ENCODE measurements at regions not wholly inside any gene's neighbourhood (a gene's known extent, or its start where the extent isn't known, plus 50 kb on each side); places are given as distances from the start of the nearest gene placed in this dataset.

DNA sequence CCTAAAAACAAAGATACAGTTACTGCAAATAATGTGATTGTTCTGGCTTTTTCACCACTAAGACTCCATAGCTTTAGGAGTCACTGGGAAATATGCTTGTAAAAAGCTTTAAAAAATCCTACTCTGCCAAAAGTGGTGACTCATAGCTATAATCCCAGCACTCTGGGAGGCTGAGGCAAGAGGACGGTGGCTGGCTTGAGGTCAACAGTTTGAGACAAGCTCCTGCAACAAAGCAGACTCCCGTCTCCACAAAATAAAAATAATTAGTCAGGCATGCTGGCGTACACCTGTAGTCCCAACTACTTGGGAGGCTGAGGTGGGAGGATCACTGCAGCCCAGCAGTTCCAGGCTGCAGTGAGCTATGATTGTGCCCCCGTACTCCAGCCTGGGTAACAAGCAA, 406.4 kb downstream of the HTR1A start:
- Mint-ChIP-seq H3K27ac (no peak overlapping the region), H3K27me3 (no peaks in the 10 kb centered on the region), H3K9me3 (no peaks in the 10 kb centered on the region), H3K4me3 (no peak overlapping the region), H3K36me3 (ENCODE audit: low read depth) (no peaks in the 10 kb centered on the region), H3K4me1 (ENCODE audit: low read depth) (no peaks in the 10 kb centered on the region)

DNA sequence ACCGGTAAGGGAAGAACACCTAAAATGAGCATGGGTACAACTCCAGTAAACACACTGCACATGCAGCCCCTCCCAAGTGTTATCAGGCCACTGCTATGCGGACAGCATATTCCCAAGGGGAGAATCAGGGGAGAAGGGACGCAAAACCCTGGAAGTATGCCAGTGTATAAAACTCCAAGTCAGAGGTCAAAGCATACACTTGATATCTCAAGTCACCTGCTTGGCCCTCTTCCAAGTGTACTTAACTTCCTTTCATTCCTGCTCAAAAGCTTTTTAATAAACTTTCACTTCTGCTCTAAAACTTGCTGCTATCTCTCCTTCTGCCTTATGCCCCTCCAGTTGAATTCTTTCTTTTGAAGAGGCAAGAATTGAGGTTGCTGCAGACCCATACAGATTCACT, 408.1 kb downstream of the HTR1A start:
- Mint-ChIP-seq H3K36me3 (ENCODE audit: low read depth) (no peaks in the 10 kb centered on the region), H3K27ac (no peak overlapping the region), H3K27me3 (no peaks in the 10 kb centered on the region)

DNA sequence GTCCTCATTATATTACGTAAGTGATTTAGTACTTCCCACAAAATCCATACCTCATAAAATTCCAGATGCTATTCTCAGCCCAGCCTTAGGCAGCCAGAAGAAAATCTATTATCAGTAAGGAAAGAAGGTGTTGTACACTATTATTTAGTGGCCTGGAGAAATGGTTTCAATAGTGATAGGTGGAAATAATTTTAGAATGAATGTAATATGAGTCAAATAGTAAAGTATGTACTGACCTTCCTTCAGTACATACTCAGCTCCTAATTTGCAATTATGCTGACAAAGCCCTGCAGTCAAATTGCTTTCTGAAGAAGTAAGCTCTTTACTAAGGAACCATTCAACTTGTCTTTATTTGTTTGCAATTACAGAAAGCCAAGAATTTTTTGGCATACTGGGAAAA, 409.2 kb downstream of the HTR1A start:
- Mint-ChIP-seq H3K4me1 (ENCODE audit: low read depth) (no peaks in the 10 kb centered on the region), H3K36me3 (ENCODE audit: low read depth) (no peaks in the 10 kb centered on the region), H3K4me3 (no peak overlapping the region), H3K27ac (no peak overlapping the region), H3K27me3 (no peaks in the 10 kb centered on the region), H3K9me3 (no peaks in the 10 kb centered on the region)

More for the DNA sequence above, 408.1 kb downstream of the HTR1A start:
- Mint-ChIP-seq H3K9me3 (no peaks in the 10 kb centered on the region), H3K4me3 (no peak overlapping the region), H3K4me1 (ENCODE audit: low read depth) (no peaks in the 10 kb centered on the region)

DNA sequence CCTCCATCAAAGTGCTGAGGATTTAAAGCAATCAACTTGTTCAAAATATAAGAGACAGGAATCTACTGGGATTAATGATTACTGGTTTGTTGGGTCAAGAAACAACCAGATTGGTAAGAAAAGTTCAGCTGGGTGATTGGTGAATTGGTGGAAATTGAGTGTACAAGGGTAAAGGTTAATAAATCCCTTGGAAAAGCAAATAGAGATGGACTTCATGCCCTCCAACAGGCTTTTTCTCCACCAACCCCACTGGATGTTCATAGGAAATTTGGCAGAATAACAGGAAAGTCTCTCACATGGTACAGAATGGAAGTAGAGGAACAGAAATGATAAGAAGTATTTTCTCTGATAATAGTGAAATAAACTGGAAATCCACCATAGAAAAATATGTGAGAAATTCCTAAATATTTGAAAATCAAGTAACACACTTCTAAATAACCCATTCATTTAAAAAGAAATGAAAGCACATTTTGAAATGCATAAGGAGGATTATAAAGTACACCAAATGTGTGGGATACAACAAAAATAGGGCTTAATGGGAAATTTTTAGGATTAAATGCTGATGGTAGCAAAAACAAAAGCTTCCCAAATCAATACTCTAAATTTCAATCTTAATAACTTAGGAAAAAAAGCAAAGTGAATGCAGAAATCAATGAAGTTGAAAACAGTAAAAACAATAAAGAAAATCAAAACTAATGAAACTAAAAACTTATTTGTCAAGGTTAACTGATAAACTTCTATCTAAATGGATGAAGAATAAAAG, 426.2 kb downstream of the HTR1A start:
- no peaks in the 10 kb centered on the region for H3K4me1 Mint-ChIP-seq (ENCODE audit: low read depth)
- H3K27ac Mint-ChIP-seq, result no peak overlapping the region
- H3K4me3 Mint-ChIP-seq, result no peak overlapping the region
- H3K27me3 Mint-ChIP-seq, result no peaks in the 10 kb centered on the region
- H3K9me3 Mint-ChIP-seq, result peaks cover 4% of the 10 kb centered on the region
- H3K36me3 Mint-ChIP-seq (ENCODE audit: low read depth), result no peaks in the 10 kb centered on the region

DNA sequence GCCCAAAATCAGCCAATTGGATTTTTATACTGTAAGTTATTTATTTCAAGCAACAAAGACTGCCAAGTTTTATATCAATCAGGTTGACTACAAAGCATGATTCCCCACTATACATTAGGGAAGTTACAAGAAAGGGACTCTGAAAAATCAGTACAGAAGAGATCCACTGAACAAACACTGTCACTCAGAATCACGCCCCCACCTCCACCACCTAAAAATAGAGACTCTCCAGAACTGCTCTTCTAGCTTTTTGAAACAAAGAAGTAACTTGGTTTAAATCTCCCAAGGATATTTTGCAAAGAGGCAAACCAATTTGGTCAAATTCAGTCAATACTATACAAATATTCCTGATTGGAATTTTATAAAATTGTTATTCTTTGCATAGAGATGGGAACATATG, 438.0 kb downstream of the HTR1A start:
- H3K4me3 Mint-ChIP-seq, result no peak overlapping the region
- no peaks in the 10 kb centered on the region for H3K4me1 Mint-ChIP-seq (ENCODE audit: low read depth)
- no peaks in the 10 kb centered on the region for H3K27me3 Mint-ChIP-seq
- H3K36me3 Mint-ChIP-seq (ENCODE audit: low read depth), result no peaks in the 10 kb centered on the region
- H3K9me3 Mint-ChIP-seq, result peaks cover 7% of the 10 kb centered on the region
- no peak overlapping the region for H3K27ac Mint-ChIP-seq

DNA sequence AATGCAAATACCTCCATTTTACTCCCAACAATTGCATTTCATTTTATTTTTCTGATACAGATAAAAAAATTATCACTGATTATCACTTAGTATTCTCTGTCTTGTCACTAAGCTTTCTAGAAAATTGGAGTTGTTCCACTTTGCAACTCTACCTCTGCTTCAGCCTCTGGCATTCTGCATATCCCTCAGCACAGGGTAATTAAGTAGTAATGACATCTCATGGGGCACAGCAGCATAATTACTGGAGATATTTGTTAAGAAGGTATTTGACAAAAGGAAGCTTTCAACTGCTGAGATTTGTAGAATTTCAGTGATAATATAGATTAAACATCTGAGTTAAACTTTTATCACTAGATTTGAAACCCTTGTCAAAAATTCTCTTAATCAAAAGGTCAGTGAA, 446.2 kb downstream of the HTR1A start:
- Mint-ChIP-seq H3K27me3 (no peaks in the 10 kb centered on the region), H3K4me1 (ENCODE audit: low read depth) (no peaks in the 10 kb centered on the region), H3K27ac (no peak overlapping the region), H3K36me3 (ENCODE audit: low read depth) (no peaks in the 10 kb centered on the region), H3K9me3 (peaks cover 10% of the 10 kb centered on the region), H3K4me3 (no peak overlapping the region)

DNA sequence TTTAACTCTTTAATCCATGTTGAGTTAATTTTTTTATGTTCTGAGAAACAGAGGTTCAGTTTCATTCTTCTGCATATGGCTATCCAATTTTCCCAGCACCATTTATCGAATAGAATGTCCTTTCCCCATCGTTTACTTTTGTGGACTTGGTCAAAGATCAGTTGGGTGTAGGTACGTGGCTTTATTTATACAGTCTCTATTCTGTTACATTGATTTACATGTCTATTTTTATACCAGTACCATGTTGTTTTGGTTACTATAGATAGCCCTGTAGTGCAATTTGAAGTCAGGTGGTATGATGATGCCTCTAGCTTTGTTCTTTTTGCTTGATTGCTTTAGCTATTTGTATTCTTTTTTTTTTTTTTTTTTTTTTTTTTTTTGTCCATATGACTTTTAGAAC, 462.0 kb downstream of the HTR1A start:
- Mint-ChIP-seq H3K9me3 (peaks cover 14% of the 10 kb centered on the region), H3K4me1 (ENCODE audit: low read depth) (no peaks in the 10 kb centered on the region), H3K36me3 (ENCODE audit: low read depth) (no peaks in the 10 kb centered on the region), H3K27me3 (no peaks in the 10 kb centered on the region), H3K27ac (no peak overlapping the region), H3K4me3 (no peak overlapping the region)

DNA sequence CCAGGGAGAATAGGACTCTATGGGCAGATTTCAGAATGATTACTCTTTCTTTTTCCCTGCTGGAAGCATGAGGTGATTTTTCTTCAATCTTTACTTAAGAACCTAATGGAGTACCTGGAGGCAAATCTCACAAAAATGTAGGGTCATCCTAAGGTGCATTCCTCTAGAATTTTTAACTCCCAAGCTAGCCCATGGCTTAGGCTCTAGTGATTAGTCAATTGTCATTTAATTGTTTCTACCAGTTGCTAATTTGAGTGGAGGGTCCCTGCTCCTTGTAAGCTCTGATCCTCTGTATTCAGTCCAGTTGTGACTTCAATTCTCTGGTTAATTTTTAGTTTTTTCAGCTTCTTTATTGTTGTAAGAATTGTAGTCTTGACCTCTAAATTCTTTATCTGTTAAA, 467.0 kb downstream of the HTR1A start:
- Mint-ChIP-seq H3K27me3 (no peaks in the 10 kb centered on the region), H3K9me3 (no peaks in the 10 kb centered on the region), H3K36me3 (ENCODE audit: low read depth) (no peaks in the 10 kb centered on the region), H3K4me3 (no peak overlapping the region), H3K27ac (no peak overlapping the region), H3K4me1 (ENCODE audit: low read depth) (no peaks in the 10 kb centered on the region)

DNA sequence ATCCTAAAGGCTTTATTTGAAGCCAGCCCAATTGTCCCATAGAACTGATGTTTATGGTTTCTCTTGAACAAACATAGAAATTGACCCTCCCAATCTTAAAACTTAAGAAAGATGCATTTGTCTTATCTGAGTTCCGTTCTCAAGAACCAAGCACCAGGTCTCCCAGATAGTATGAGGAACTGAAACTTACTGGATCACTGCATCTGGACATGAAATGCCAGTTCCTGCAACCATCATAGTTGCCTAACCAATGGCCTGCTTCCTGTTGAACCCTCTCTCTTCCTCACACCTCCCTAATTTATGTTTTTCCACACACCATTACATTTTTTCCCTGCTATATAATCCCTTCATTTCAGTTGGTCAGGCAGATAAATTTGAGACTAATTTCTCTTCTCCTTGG, 478.9 kb downstream of the HTR1A start:
- Mint-ChIP-seq H3K4me1 (ENCODE audit: low read depth) (no peaks in the 10 kb centered on the region), H3K4me3 (no peak overlapping the region), H3K27ac (no peak overlapping the region), H3K36me3 (ENCODE audit: low read depth) (no peaks in the 10 kb centered on the region), H3K27me3 (no peaks in the 10 kb centered on the region), H3K9me3 (peaks cover 4% of the 10 kb centered on the region)

DNA sequence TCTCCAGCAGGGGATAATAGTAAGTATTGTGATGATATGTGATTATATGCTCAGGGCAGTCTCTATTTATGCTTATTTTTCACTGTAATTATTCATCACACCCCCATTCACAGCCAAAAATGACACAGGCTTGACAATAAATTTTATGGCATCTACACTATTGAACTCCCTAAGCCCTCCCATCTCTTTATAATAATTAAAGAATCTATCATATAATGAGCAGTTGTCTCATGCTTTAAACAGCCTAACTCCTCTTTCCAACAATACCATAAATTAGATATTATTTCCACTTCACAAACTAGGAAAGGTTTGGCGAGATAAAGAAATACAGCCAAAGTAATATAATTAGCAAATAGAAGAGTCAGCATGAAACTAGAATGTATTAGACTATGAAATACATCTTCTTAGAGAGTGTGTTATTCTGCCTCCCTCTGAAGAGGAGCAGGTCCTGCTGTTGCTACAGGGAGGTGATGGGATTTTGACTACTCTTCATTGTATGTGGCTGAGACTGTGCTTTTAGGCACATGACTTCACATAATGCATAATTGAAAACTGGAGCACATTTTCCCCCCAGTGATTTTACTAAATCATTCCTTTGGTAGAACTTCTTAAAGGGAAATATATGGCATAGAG, 488.8 kb downstream of the HTR1A start:
- Mint-ChIP-seq H3K27ac (no peak overlapping the region), H3K36me3 (ENCODE audit: low read depth) (no peaks in the 10 kb centered on the region), H3K9me3 (peaks cover 5% of the 10 kb centered on the region), H3K4me1 (ENCODE audit: low read depth) (no peaks in the 10 kb centered on the region), H3K27me3 (no peaks in the 10 kb centered on the region), H3K4me3 (no peak overlapping the region)

DNA sequence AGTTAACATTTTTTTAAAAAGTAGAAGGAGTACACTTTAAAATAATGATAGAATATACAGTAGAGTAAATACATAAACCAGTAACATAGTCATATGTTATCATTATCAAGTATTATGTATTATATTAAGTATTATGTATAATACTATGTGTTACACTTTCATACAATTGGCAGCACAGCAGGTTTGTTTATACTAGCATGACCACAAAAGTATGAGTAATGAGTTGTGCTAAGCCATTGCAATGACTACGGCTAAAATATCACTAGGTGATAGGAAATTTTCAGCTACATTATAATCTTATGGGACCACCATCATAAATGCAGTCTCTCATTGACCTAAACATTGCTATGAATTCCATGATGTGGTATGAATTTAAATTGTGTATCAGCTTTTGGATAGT, 506.0 kb downstream of the HTR1A start:
- H3K4me3 Mint-ChIP-seq, result no peak overlapping the region
- no peaks in the 10 kb centered on the region for H3K4me1 Mint-ChIP-seq (ENCODE audit: low read depth)
- H3K36me3 Mint-ChIP-seq (ENCODE audit: low read depth), result no peaks in the 10 kb centered on the region
- H3K27ac Mint-ChIP-seq, result no peak overlapping the region
- H3K27me3 Mint-ChIP-seq, result no peaks in the 10 kb centered on the region
- H3K9me3 Mint-ChIP-seq, result peaks cover 14% of the 10 kb centered on the region

DNA sequence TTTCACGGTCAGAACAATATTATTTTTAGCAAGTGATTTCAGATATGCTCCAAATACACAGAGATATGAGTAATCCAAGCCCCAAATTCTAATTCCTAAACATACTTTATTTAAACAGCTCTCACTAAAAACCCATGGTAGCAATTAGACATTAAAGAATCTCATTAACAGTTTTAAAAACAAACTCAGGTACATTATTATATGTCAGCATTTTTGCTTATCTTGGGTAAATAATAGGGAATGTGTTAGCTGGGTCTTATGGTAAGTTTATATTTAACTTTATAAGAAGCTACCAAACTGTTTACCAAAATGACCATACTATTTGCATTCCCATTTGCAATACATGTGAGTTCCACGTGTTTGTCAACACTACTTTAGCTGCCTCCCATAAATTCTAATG, 511.1 kb downstream of the HTR1A start:
- H3K27ac Mint-ChIP-seq, result no peak overlapping the region
- H3K27me3 Mint-ChIP-seq, result no peaks in the 10 kb centered on the region
- H3K36me3 Mint-ChIP-seq (ENCODE audit: low read depth), result no peaks in the 10 kb centered on the region
- no peaks in the 10 kb centered on the region for H3K4me1 Mint-ChIP-seq (ENCODE audit: low read depth)
- no peak overlapping the region for H3K4me3 Mint-ChIP-seq
- peaks cover 4% of the 10 kb centered on the region for H3K9me3 Mint-ChIP-seq

DNA sequence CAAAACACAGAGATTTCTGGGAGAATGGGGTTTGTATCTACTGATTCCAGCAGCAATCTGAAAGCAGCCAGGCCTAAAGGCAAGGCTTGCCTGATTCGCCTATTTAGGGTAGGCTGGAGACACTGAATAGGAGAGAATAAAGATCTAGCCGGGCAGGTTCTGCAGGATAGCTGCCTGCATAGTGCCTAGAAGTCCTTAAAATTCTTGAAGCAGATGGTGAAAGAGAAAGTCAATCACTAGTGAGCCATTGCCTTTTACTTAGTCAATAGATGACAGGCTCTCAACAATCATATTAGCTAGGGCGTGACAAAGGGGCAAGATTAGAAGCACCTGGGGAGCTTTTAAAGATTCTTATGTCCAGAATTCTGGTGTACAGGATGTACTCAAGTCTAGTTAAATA, 522.7 kb downstream of the HTR1A start:
- Mint-ChIP-seq H3K36me3 (ENCODE audit: low read depth) (no peaks in the 10 kb centered on the region), H3K4me3 (no peak overlapping the region), H3K4me1 (ENCODE audit: low read depth) (no peaks in the 10 kb centered on the region), H3K27me3 (no peaks in the 10 kb centered on the region), H3K27ac (no peak overlapping the region), H3K9me3 (peaks cover 3% of the 10 kb centered on the region)

DNA sequence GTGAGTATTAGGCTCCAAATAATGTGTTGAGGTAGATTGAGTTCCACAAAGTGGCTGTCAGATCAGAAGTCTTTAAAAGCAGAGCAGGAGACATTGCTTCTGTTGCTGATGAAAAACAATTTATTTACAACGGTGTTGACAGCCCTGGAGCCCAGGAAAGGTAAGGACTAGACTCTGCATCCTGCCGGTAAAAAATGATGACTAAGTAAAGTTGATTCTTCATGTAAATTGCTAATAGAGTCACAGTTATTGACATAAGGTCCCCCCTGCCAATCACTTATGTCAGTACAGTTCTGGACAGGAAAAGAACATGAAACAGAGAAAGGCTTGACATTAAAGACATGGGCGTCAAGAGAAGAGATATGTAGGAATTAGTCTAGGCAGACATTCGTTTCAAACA, 552.5 kb downstream of the HTR1A start:
- H3K4me1 Mint-ChIP-seq (ENCODE audit: low read depth), result no peaks in the 10 kb centered on the region
- no peaks in the 10 kb centered on the region for H3K36me3 Mint-ChIP-seq (ENCODE audit: low read depth)
- H3K9me3 Mint-ChIP-seq, result peaks cover 3% of the 10 kb centered on the region
- no peaks in the 10 kb centered on the region for H3K27me3 Mint-ChIP-seq
- H3K4me3 Mint-ChIP-seq, result no peak overlapping the region
- H3K27ac Mint-ChIP-seq, result no peak overlapping the region

DNA sequence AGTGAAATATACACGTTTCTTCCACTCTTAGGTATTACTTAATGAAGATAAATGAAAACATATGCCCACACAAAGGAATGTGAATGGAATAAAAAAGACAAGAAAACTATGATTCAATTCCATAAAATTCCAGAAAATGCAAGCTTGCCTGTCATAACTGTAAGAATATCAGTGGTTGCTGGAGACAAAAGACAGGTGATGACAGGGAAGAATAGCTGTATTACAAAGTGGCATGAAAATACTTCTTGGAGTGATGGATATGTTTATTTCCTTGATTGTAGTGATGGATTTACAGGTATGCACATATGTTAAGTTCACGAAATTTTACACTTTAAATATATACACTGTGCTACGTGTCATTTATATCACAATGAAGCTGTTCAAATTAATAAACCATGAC, 553.3 kb downstream of the HTR1A start:
- H3K4me1 Mint-ChIP-seq (ENCODE audit: low read depth), result no peaks in the 10 kb centered on the region
- no peak overlapping the region for H3K27ac Mint-ChIP-seq
- H3K9me3 Mint-ChIP-seq, result peaks cover under 1% of the 10 kb centered on the region
- no peaks in the 10 kb centered on the region for H3K36me3 Mint-ChIP-seq (ENCODE audit: low read depth)
- no peak overlapping the region for H3K4me3 Mint-ChIP-seq
- H3K27me3 Mint-ChIP-seq, result no peaks in the 10 kb centered on the region
